ENCODE measurements at regions not wholly inside any gene's neighbourhood (a gene's known extent, or its start where the extent isn't known, plus 50 kb on each side); places are given as distances from the start of the nearest gene placed in this dataset.

GRCh38 chrX:124216396-124217115, 115.9 kb upstream of the TEX13D start:
- Histone ChIP-seq H3K36me3 (ENCODE audit: control insufficient read depth in 3 of 3, insufficient read depth in 3 of 3, low read length in 3 of 3) (no peaks in the 10 kb centered on the region), H3K27me3 (ENCODE audit: control insufficient read depth in 3 of 3, insufficient read depth in 3 of 3, low read length in 3 of 3) (no peaks in the 10 kb centered on the region), H3K4me3 (ENCODE audit: low read length in 3 of 3) (no peak overlapping the region), H3K27ac (ENCODE audit: low read depth, low read length) (no peak overlapping the region), H3K4me1 (ENCODE audit: control insufficient read depth in 3 of 3, insufficient read depth in 3 of 3, low read length in 3 of 3) (peaks cover 0 to 7% (median 2%) of the 10 kb centered on the region in 3 donors), H3K9ac (ENCODE audit: low read depth in 1 of 3, low read length in 3 of 3) (no peak overlapping the region), H3K9me3 (ENCODE audit: control insufficient read depth in 3 of 3, low read length in 3 of 3) (no peaks in the 10 kb centered on the region)

DNA sequence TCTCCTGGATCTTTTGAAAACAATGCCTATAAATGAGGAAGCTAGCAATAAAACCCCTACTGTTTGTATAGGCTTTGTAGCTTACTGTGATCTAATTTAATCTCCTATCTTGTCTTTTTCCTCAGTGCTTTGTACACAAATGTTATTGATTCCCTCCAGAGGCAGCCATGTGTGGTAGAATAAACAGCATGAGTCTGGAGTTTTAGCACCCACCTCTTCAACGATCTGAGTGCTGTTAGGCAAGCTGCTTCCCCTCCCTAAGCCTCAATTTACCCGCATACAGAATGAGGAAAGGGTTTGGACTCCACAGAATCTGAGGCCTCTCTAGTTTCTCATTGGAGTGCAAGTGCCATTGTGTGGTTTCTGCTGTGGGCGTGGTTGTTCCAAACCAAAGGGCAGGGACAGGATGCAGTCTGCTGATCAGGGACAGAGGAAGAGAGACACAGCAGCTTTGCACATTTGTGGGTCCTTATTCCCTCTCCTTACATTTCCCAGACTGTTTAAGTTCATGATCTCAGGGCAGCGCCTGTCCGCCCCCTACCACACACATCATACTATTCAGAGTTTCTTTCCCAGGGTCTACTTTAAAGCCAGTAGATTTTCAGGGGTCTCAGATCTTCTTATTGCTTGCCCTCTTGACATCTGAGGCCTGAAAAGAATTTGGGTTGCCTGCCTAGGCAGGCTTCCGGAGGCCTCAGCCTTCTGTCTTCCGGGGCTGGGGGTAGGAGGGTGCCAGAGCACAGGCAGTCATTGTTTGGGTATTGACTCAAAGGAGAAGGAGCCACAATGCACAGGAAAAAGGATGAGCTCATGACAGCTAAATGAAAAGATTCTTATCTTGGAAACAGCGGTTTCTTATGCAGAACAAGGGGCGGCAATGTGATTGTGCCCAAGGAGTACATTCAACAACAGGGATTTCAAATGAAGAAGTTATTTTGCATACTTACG, 114.9 kb upstream of the TEX13D start:
- H3K36me3 ChIP-seq (ENCODE audit: control insufficient read depth in 3 of 3, insufficient read depth in 3 of 3, low read length in 3 of 3): no peaks in the 10 kb centered on the region
- no peaks in the 10 kb centered on the region for H3K27me3 ChIP-seq (ENCODE audit: control insufficient read depth in 3 of 3, insufficient read depth in 3 of 3, low read length in 3 of 3)
- H3K4me1 ChIP-seq (ENCODE audit: control insufficient read depth in 3 of 3, insufficient read depth in 3 of 3, low read length in 3 of 3): peaks cover 0 to 7% (median 2%) of the 10 kb centered on the region in 3 donors
- H3K9ac ChIP-seq (ENCODE audit: low read depth in 1 of 3, low read length in 3 of 3): no peak overlapping the region
- no peak overlapping the region for H3K27ac ChIP-seq (ENCODE audit: low read depth, low read length)
- H3K9me3 ChIP-seq (ENCODE audit: control insufficient read depth in 3 of 3, low read length in 3 of 3): no peaks in the 10 kb centered on the region
- no peak overlapping the region for H3K4me3 ChIP-seq (ENCODE audit: low read length in 3 of 3)

GRCh38 chrX:124223524-124223923, 108.9 kb upstream of the TEX13D start:
- H3K27ac ChIP-seq (ENCODE audit: low read depth, low read length): no peak overlapping the region
- peaks cover 0 to 7% (median 2%) of the 10 kb centered on the region in 3 donors for H3K4me1 ChIP-seq (ENCODE audit: control insufficient read depth in 3 of 3, insufficient read depth in 3 of 3, low read length in 3 of 3)

GRCh38 chrX:124224528-124224927, 107.9 kb upstream of the TEX13D start:
- Histone ChIP-seq H3K9me3 (ENCODE audit: control insufficient read depth in 3 of 3, low read length in 3 of 3) (no peaks in the 10 kb centered on the region), H3K4me1 (ENCODE audit: control insufficient read depth in 3 of 3, insufficient read depth in 3 of 3, low read length in 3 of 3) (no peaks in the 10 kb centered on the region), H3K4me3 (ENCODE audit: low read length in 3 of 3) (no peak overlapping the region), H3K27me3 (ENCODE audit: control insufficient read depth in 3 of 3, insufficient read depth in 3 of 3, low read length in 3 of 3) (peaks cover 0 to 2% (median 0%) of the 10 kb centered on the region in 3 donors), H3K27ac (ENCODE audit: low read depth, low read length) (no peak overlapping the region), H3K9ac (ENCODE audit: low read depth in 1 of 3, low read length in 3 of 3) (no peak overlapping the region), H3K36me3 (ENCODE audit: control insufficient read depth in 3 of 3, insufficient read depth in 3 of 3, low read length in 3 of 3) (no peaks in the 10 kb centered on the region)

More at GRCh38 chrX:124223524-124223923, 108.9 kb upstream of the TEX13D start:
- H3K36me3 ChIP-seq (ENCODE audit: control insufficient read depth in 3 of 3, insufficient read depth in 3 of 3, low read length in 3 of 3): no peaks in the 10 kb centered on the region
- H3K27me3 ChIP-seq (ENCODE audit: control insufficient read depth in 3 of 3, insufficient read depth in 3 of 3, low read length in 3 of 3): no peaks in the 10 kb centered on the region
- no peaks in the 10 kb centered on the region for H3K9me3 ChIP-seq (ENCODE audit: control insufficient read depth in 3 of 3, low read length in 3 of 3)
- H3K4me3 ChIP-seq (ENCODE audit: low read length in 3 of 3): no peak overlapping the region
- no peak overlapping the region for H3K9ac ChIP-seq (ENCODE audit: low read depth in 1 of 3, low read length in 3 of 3)

- Histone ChIP-seq H3K27me3 (ENCODE audit: control insufficient read depth in 3 of 3, insufficient read depth in 3 of 3, low read length in 3 of 3) (peaks cover 0 to 3% (median 0%) of the 10 kb centered on the region in 3 donors), H3K36me3 (ENCODE audit: control insufficient read depth in 3 of 3, insufficient read depth in 3 of 3, low read length in 3 of 3) (no peaks in the 10 kb centered on the region), H3K9ac (ENCODE audit: low read depth in 1 of 3, low read length in 3 of 3) (no peak overlapping the region), H3K9me3 (ENCODE audit: control insufficient read depth in 3 of 3, low read length in 3 of 3) (no peaks in the 10 kb centered on the region), H3K4me1 (ENCODE audit: control insufficient read depth in 3 of 3, insufficient read depth in 3 of 3, low read length in 3 of 3) (no peaks in the 10 kb centered on the region), H3K4me3 (ENCODE audit: low read length in 3 of 3) (no peak overlapping the region), H3K27ac (ENCODE audit: low read depth, low read length) (no peak overlapping the region)
These were observed 106.3 kb upstream of the TEX13D start for GRCh38 chrX:124226129-124226528.

DNA sequence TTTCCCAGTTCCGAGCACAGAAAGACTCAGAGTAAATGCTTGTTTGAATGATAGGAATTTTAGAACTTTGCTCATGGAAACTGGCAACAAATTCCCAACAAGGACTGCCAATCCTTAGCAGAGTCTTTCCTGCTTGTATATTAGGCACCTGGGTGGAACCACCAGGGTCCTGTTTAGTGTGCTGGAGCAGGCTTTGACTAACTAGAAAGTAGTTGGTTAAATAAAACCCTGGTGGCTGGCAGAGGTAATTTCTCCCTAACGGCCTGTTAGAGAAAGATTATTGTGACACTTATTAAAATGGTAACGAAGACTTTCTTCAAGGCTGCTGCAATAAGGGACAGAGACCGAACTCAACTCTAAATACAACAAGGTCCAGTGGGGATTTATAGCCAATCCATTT, 103.6 kb upstream of the TEX13D start:
- H3K9ac ChIP-seq (ENCODE audit: low read depth in 1 of 3, low read length in 3 of 3): no peak overlapping the region
- H3K36me3 ChIP-seq (ENCODE audit: control insufficient read depth in 3 of 3, insufficient read depth in 3 of 3, low read length in 3 of 3): no peaks in the 10 kb centered on the region

GRCh38 chrX:124229374-124229773, 103.1 kb upstream of the TEX13D start:
- H3K9me3 ChIP-seq (ENCODE audit: control insufficient read depth in 3 of 3, low read length in 3 of 3): no peaks in the 10 kb centered on the region
- no peak overlapping the region for H3K27ac ChIP-seq (ENCODE audit: low read depth, low read length)
- no peak overlapping the region for H3K4me3 ChIP-seq (ENCODE audit: low read length in 3 of 3)
- H3K27me3 ChIP-seq (ENCODE audit: control insufficient read depth in 3 of 3, insufficient read depth in 3 of 3, low read length in 3 of 3): peaks cover 0 to 3% (median 0%) of the 10 kb centered on the region in 3 donors
- H3K9ac ChIP-seq (ENCODE audit: low read depth in 1 of 3, low read length in 3 of 3): no peak overlapping the region
- no peaks in the 10 kb centered on the region for H3K4me1 ChIP-seq (ENCODE audit: control insufficient read depth in 3 of 3, insufficient read depth in 3 of 3, low read length in 3 of 3)
- no peaks in the 10 kb centered on the region for H3K36me3 ChIP-seq (ENCODE audit: control insufficient read depth in 3 of 3, insufficient read depth in 3 of 3, low read length in 3 of 3)

More for the DNA sequence above, 103.6 kb upstream of the TEX13D start:
- H3K4me3 ChIP-seq (ENCODE audit: low read length in 3 of 3): no peak overlapping the region
- H3K4me1 ChIP-seq (ENCODE audit: control insufficient read depth in 3 of 3, insufficient read depth in 3 of 3, low read length in 3 of 3): no peaks in the 10 kb centered on the region
- H3K27me3 ChIP-seq (ENCODE audit: control insufficient read depth in 3 of 3, insufficient read depth in 3 of 3, low read length in 3 of 3): peaks cover 0 to 3% (median 0%) of the 10 kb centered on the region in 3 donors
- H3K27ac ChIP-seq (ENCODE audit: low read depth, low read length): no peak overlapping the region
- H3K9me3 ChIP-seq (ENCODE audit: control insufficient read depth in 3 of 3, low read length in 3 of 3): no peaks in the 10 kb centered on the region

DNA sequence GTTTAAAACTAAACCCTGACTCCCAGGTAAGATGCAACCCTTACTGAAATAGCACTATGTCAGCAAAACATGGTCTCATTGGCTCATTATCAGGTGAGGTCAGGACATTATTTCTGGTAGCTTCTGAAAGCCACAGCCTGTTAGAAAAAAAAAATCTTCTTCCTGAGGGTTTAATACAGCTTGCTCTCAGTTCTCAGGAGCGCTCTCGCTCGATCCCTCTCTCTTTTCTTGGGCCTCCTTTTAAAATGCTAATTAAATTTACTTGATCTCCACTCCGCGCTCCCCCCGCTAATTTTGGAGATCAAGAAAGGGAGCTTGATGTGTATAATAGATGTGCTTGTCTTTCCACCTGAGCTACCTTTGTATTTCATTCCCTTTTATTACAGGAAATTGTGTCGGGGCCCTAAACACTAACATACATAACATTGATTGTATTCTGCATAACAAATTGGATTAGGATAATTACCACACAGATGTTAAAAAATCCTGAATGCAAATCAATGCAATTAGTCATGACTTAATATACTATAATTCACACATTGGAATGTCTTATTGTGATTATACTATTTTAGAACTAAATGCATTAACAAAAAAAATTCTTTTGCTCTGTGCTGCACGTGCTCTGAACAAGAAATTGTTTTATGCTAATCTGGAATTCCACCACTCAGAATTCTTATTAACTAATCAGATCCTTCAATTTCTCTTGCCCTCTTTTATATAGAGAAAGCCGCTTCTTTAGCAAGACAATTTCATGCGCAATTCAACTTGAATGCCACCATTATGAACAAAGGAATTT, 101.6 kb upstream of the TEX13D start:
- no peaks in the 10 kb centered on the region for H3K4me1 ChIP-seq (ENCODE audit: control insufficient read depth in 3 of 3, insufficient read depth in 3 of 3, low read length in 3 of 3)
- H3K27me3 ChIP-seq (ENCODE audit: control insufficient read depth in 3 of 3, insufficient read depth in 3 of 3, low read length in 3 of 3): peaks cover 0 to 3% (median 0%) of the 10 kb centered on the region in 3 donors
- no peaks in the 10 kb centered on the region for H3K9me3 ChIP-seq (ENCODE audit: control insufficient read depth in 3 of 3, low read length in 3 of 3)
- no peak overlapping the region for H3K27ac ChIP-seq (ENCODE audit: low read depth, low read length)
- no peak overlapping the region for H3K9ac ChIP-seq (ENCODE audit: low read depth in 1 of 3, low read length in 3 of 3)
- no peak overlapping the region for H3K4me3 ChIP-seq (ENCODE audit: low read length in 3 of 3)
- H3K36me3 ChIP-seq (ENCODE audit: control insufficient read depth in 3 of 3, insufficient read depth in 3 of 3, low read length in 3 of 3): no peaks in the 10 kb centered on the region

GRCh38 chrX:124231451-124231759, 101.1 kb upstream of the TEX13D start:
- Histone ChIP-seq H3K4me3 (ENCODE audit: low read length in 3 of 3) (no peak overlapping the region), H3K27me3 (ENCODE audit: control insufficient read depth in 3 of 3, insufficient read depth in 3 of 3, low read length in 3 of 3) (peaks cover 0 to 3% (median 0%) of the 10 kb centered on the region in 3 donors), H3K27ac (ENCODE audit: low read depth, low read length) (no peak overlapping the region), H3K9me3 (ENCODE audit: control insufficient read depth in 3 of 3, low read length in 3 of 3) (no peaks in the 10 kb centered on the region), H3K9ac (ENCODE audit: low read depth in 1 of 3, low read length in 3 of 3) (no peak overlapping the region), H3K4me1 (ENCODE audit: control insufficient read depth in 3 of 3, insufficient read depth in 3 of 3, low read length in 3 of 3) (no peaks in the 10 kb centered on the region), H3K36me3 (ENCODE audit: control insufficient read depth in 3 of 3, insufficient read depth in 3 of 3, low read length in 3 of 3) (no peaks in the 10 kb centered on the region)
